ENCODE measurements at regions not wholly inside any gene's neighbourhood (a gene's known extent, or its start where the extent isn't known, plus 50 kb on each side); places are given as distances from the start of the nearest gene placed in this dataset.

DNA sequence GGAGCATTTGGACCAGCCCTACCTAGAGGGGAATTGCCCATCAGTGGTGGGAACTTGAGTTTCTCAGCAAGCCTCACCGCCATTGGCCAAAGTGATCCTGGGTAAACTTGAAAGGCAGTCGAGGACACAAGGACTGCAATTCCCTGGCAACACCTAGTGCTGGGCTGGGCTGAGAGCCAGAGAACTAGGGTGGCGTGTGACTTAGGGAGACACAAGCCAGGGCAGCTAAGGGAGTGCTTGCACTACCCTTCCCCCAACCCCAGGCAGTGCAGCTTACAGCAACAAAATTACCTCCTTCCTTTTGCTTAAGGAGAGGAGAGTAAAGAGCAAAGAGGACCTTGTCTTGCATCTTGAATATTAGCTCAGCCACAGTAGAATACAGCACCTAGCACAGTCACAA is 176.9 kb upstream of the PRMT6 start:
- in situ Hi-C loops (cut with HindIII; ENCODE audit: low pct_unique_long_range_greater_than_20kb, low sequenced_read_pairs), result no loop called here
- DNase-seq (ENCODE audit: low read depth, low spot score), result no peak

- in situ Hi-C loops (cut with HindIII; ENCODE audit: low pct_unique_long_range_greater_than_20kb, low sequenced_read_pairs), result no loop called here
Observed at GRCh38 chr1:106880226-106880625, 176.2 kb upstream of the PRMT6 start.

DNA sequence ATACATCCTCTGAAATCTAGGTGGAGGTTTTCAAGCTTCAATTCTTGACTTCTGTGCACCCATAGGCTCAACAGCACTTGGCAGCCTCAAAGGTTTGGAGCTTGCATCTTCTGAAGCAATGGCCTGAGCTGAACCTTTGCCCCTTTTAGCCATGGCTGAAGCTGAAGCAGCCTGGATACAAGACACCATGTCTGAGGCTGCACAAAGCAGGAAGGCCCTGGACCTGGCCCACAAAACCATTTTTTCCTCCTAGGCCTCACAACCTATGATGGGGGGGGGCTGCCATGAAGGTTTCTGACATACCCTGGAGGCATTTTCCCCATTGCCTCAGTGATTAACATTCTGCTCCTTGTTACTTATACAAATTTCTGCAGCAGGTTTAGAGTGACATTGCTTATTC is 173.3 kb upstream of the PRMT6 start:
- in situ Hi-C loops (cut with HindIII; ENCODE audit: low pct_unique_long_range_greater_than_20kb, low sequenced_read_pairs), result no loop called here
- DNase-seq (ENCODE audit: low read depth, low spot score), result no peak

More at GRCh38 chr1:106880226-106880625, 176.2 kb upstream of the PRMT6 start:
- DNase-seq (ENCODE audit: low read depth, low spot score), result no peak

DNA sequence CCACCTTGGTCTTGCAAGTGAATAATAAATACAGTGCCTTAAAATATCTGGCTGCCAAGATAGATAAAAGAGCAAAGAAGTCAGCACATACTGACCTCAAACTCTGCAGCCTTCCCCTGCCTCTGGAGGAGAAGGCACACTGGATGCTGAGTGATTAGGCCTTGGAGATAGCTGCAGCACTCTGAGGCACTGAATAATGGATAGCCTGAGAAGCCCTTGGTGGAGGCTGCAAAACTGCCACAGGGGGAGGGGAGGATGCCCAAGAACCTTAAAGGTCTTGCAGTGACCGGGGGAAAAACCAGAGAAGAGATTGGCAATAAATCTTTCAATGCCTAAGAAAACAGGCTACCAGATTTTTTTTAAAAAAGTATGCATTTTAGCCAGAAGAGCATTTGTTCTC is 167.4 kb upstream of the PRMT6 start:
- no peak for DNase-seq (ENCODE audit: low read depth, low spot score)
- in situ Hi-C loops (cut with HindIII; ENCODE audit: low pct_unique_long_range_greater_than_20kb, low sequenced_read_pairs), result no loop called here

DNA sequence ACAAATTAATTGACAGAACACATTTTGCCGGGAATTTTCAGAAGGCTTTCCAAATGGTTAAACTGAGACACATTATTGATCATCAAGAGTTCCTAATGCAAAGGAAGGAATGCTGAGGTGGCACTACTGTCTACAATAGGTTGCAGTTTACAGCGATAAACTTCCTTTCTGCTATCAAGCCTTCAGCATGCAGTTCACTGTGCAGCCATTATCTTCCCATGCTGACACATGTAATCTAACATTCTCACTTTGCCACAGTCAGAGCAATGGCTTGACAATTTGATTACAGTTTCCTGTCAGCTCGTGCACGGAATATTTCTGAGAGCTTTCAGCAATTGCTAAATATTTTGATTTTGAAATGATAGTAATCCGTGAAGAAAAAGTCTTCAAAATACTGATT is 166.9 kb upstream of the PRMT6 start:
- in situ Hi-C loops (cut with HindIII; ENCODE audit: low pct_unique_long_range_greater_than_20kb, low sequenced_read_pairs), result no loop called here
- no peak for DNase-seq (ENCODE audit: low read depth, low spot score)

- no peak for DNase-seq (ENCODE audit: low read depth, low spot score)
- in situ Hi-C loops (cut with HindIII; ENCODE audit: low pct_unique_long_range_greater_than_20kb, low sequenced_read_pairs), result no loop called here
Observed at GRCh38 chr1:106897976-106898375, 158.5 kb upstream of the PRMT6 start.

- in situ Hi-C loops (cut with HindIII; ENCODE audit: low pct_unique_long_range_greater_than_20kb, low sequenced_read_pairs), result no loop called here
- DNase-seq (ENCODE audit: low read depth, low spot score), result no peak
Observed at GRCh38 chr1:106899644-106900043, 156.8 kb upstream of the PRMT6 start.

DNA sequence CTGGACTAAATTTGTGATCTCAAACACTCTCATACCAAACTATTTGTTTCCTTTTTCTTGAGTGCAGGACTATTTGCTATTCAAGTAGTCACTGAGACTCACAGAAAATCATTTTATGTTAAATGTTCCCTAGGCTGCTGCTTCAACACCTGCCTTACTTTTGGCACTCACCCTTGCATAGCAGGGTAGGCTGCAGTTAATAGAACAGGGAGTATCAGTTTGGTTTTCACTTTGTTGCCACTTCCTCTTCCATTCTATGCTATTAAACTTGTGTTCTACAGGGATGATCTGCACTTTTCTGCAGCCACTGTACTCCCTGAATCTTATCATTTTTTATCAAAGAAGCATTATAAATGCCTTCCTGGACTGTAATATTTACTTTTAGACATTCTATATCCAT is 148.7 kb upstream of the PRMT6 start:
- DNase-seq (ENCODE audit: low read depth, low spot score), result no peak
- in situ Hi-C loops (cut with HindIII; ENCODE audit: low pct_unique_long_range_greater_than_20kb, low sequenced_read_pairs), result no loop called here

- in situ Hi-C loops (cut with HindIII; ENCODE audit: low pct_unique_long_range_greater_than_20kb, low sequenced_read_pairs), result no loop called here
- DNase-seq (ENCODE audit: low read depth, low spot score), result no peak
Observed at GRCh38 chr1:106908689-106909088, 147.8 kb upstream of the PRMT6 start.

DNA sequence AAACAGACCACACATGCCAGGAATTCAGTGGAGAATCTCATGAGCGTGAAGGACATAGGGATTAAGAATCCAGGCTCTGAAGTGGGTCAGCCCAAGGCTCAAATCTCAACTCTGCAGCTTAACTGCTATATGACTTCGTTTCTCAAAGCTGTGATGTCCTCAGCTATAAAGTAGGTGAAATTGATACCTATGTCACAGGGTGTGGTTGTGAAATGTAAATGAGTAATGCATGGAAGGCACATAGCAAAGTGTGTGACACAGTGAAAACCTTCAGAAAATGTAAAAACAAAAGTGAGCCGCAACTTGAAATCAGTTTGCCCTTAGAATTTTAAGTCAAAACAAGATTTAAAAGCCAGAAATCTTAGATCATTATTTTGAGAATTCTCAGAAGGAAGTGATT is 145.7 kb upstream of the PRMT6 start:
- in situ Hi-C loops (cut with HindIII; ENCODE audit: low pct_unique_long_range_greater_than_20kb, low sequenced_read_pairs), result no loop called here
- no peak for DNase-seq (ENCODE audit: low read depth, low spot score)

DNA sequence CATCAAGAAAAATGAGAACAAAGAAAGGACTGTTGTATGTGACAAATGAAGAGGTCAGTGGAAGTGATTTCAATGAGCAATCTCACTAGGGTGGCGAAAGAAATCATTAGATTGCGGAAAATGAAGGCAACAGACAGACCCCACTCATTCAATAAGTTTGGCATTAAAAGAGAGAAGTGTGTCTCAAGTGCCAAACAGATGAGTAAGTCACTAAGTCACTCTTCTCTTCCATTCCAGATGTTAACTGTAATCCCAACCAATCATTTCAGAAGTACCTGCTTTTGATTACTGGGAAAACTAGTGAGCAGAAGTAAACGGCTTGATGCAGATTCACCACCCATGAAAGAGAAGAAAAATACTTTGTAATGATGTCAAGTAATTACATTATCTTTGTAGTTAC is 144.3 kb upstream of the PRMT6 start:
- in situ Hi-C loops (cut with HindIII; ENCODE audit: low pct_unique_long_range_greater_than_20kb, low sequenced_read_pairs), result no loop called here
- DNase-seq (ENCODE audit: low read depth, low spot score), result no peak

DNA sequence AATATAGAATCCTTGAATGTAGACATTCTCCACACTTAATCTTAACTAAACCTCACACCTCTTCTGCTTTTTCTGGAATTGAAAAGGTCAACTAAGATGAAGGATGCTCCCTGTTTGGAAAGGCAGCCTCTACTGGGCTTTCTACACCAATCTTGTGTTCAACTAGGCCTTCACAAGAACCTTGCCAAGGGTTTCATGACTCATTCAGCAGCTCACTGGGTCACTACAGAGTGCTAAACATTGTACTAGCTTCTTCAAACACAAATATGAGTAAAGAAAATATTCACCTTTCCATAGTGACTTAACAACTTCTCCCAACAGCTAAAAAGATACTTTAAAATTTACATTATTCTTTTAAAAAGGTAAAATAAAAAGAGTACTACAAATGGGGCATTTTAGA is 135.3 kb upstream of the PRMT6 start:
- no peak for DNase-seq (ENCODE audit: low read depth, low spot score)
- in situ Hi-C loops (cut with HindIII; ENCODE audit: low pct_unique_long_range_greater_than_20kb, low sequenced_read_pairs), result no loop called here

GRCh38 chr1:106924360-106924759 is 132.1 kb upstream of the PRMT6 start:
- DNase-seq (ENCODE audit: low read depth, low spot score), result no peak
- in situ Hi-C loops (cut with HindIII; ENCODE audit: low pct_unique_long_range_greater_than_20kb, low sequenced_read_pairs), result no loop called here

DNA sequence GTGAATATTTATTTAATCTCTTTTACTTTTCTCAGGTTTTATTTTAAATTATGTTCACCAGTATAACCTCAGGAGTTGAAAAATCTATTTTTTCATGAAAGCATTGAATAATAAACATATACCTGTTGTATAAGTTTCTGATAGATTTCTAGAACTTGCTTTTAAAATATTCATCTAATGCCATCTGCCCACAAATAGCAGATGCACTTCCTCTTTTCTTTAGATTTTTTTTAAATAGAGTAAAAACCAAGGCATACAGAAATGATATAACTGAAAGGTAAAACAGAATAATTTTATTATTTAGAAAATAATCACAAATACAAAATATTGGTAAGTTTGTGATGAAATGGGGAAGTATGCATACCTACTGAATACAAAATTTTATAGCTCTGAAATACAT is 130.7 kb upstream of the PRMT6 start:
- in situ Hi-C loops (cut with HindIII; ENCODE audit: low pct_unique_long_range_greater_than_20kb, low sequenced_read_pairs), result no loop called here
- DNase-seq (ENCODE audit: low read depth, low spot score), result no peak

DNA sequence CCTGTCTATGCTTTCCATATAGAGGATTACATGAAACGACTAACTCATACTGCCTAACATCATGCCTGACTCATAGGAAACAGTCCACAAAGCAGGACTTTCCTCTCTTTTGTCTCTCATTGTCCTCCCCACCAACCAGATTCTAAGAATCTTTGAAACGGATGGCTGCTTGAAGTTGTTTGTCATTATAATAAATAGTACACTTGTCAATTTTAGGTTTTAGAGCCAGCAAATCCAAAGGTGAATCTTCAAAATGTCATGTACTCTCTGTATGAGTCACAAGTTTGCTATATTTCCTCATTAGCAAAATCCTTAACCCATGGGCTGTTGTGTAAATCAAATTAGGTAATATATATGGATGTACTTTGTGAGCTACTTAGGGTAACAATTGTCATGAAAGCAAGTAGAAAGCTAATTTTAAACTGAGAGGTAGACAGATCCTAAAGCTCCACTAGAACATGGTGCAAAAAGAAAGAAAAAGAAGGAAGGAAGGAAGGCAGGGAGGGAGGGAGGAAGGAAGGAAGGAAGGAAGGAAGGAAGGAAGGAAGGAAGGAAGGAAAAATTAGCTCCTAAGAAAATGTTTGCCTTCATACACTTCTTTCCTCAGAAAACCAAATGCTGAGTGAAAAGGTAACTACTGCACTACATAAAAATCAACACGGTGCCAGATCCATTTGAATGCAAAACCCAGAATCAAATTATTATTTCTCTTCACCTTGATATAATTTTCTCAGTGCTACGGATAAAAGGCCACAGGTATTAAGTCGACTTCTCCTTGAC is 129.5 kb upstream of the PRMT6 start:
- no peak for DNase-seq (ENCODE audit: low read depth, low spot score)
- in situ Hi-C loops (cut with HindIII; ENCODE audit: low pct_unique_long_range_greater_than_20kb, low sequenced_read_pairs), result no loop called here

DNA sequence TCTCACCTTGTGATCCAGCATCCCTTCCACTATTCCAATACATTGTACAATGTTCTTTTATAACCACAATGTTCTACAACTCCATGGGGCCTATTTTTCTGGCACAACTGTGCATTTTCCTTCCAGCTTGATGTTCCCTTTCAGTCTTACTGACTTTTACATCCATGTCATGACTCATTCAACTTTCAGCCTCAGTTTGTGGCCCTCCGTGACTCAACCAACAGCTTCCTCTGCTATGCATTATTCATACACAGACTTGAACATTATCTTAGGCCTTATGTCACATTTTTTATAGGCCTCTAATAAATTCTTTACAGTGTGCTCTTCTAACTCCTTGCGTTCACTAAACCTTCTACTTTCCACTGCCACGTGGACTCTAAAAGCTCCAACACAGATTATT is 119.4 kb upstream of the PRMT6 start:
- no peak for DNase-seq (ENCODE audit: low read depth, low spot score)
- in situ Hi-C loops (cut with HindIII; ENCODE audit: low pct_unique_long_range_greater_than_20kb, low sequenced_read_pairs), result no loop called here

- in situ Hi-C loops (cut with HindIII; ENCODE audit: low pct_unique_long_range_greater_than_20kb, low sequenced_read_pairs), result no loop called here
- DNase-seq (ENCODE audit: low read depth, low spot score), result no peak
Observed at GRCh38 chr1:106944721-106945120, 111.8 kb upstream of the PRMT6 start.

GRCh38 chr1:106952776-106953175 is 103.7 kb upstream of the PRMT6 start:
- in situ Hi-C loops (cut with HindIII; ENCODE audit: low pct_unique_long_range_greater_than_20kb, low sequenced_read_pairs), result no loop called here
- no peak for DNase-seq (ENCODE audit: low read depth, low spot score)

DNA sequence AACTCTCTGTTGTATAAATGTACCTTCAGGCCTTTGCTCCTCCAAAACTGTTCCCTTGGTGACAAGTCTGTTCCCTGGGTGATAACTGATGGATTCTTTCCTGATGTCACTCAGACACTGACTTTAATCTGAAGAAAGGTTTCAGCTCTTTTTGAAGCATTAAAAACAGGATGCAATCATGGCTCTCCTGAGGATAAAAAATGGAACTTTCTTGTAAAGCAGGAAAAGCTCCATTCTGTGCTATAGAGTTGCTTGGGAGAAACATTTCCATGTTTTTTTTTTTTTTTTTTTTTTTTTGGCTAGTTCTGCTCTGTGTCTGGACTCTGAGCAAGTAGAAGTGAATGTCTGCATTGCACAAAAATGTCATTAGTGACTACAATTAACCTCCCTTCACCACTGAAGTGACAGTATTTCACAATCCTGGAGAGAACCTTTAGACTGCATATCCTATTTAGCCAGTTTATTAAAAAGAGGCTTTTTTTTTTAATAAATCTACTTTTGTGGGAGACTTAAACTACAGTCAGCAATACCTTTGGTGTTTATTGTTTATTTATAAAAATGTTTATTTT is 101.7 kb upstream of the PRMT6 start:
- DNase-seq (ENCODE audit: low read depth, low spot score), result no peak
- in situ Hi-C loops (cut with HindIII; ENCODE audit: low pct_unique_long_range_greater_than_20kb, low sequenced_read_pairs), result no loop called here

DNA sequence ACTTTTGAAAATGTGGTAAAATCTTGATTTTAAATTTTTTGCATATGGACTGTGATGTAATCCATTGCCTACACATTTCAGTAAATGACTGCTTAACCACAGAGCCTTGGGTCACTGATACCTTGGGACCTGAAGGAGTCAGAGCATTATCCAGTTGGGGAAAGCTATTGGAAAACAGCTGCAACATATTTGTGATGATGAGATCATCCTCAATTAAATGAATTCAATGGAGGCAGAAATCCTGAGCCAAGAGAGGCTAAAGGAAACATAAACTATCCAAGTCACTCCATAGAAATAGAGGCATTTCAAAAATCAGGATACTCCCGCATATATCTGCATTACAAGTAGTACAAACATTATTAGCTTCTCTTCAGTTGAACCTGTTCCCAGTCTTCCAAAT is 99.8 kb upstream of the PRMT6 start:
- in situ Hi-C loops (cut with HindIII; ENCODE audit: low pct_unique_long_range_greater_than_20kb, low sequenced_read_pairs), result no loop called here
- no peak for DNase-seq (ENCODE audit: low read depth, low spot score)

All from SK-MEL-5 (cell line).